ENCODE measurements at regions not wholly inside any gene's neighbourhood (a gene's known extent, or its start where the extent isn't known, plus 50 kb on each side); places are given as distances from the start of the nearest gene placed in this dataset.

DNA sequence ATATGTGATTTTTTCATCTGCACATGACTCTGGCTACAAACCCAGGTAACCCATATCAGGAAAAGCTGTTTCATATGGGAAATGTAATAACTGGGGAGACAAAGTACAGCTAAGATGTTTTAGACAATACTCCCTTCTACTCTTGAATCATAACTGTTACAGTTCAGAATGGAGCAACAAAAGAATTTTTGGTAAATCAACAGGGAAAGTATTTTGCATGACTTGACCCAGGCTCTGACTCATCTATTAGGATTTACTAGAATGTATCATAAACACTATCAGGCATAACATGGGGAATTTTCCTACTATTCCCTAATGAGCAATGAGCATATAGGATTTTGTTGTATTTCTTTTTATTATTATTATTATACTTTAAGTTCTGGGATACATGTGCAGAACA is 553.0 kb downstream of the SLC16A7 start:
- TF ChIP-seq, protein P1, sequence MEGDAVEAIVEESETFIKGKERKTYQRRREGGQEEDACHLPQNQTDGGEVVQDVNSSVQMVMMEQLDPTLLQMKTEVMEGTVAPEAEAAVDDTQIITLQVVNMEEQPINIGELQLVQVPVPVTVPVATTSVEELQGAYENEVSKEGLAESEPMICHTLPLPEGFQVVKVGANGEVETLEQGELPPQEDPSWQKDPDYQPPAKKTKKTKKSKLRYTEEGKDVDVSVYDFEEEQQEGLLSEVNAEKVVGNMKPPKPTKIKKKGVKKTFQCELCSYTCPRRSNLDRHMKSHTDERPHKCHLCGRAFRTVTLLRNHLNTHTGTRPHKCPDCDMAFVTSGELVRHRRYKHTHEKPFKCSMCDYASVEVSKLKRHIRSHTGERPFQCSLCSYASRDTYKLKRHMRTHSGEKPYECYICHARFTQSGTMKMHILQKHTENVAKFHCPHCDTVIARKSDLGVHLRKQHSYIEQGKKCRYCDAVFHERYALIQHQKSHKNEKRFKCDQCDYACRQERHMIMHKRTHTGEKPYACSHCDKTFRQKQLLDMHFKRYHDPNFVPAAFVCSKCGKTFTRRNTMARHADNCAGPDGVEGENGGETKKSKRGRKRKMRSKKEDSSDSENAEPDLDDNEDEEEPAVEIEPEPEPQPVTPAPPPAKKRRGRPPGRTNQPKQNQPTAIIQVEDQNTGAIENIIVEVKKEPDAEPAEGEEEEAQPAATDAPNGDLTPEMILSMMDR (conservative IDR thresholded peaks at IDR 0.05), result no peak
- no peak for TF ChIP-seq EZH2 (IDR thresholded peaks at IDR 0.05; ENCODE audit: low read depth)
